ENCODE measurements at regions not wholly inside any gene's neighbourhood (a gene's known extent, or its start where the extent isn't known, plus 50 kb on each side); places are given as distances from the start of the nearest gene placed in this dataset.

DNA sequence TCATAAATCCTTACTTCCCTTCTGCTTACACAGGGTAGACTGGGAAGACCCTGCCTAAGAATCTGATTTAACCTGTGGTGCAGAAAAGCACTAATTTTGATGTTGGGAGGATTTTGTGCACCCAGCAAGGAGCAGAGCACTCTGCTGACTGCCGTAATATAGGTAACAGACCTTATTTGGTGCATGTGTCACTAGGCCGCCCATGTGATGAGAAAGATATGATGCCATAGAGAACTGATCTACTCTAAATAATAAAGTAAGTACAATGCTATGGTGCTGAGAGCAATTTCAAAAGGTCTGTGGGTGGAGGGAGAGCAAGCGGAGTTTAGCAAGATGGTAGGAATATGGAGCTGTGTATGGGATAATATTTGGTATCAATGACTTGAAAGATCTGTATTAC lies 1663.6 kb upstream of the SEL1L start:
- Mint-ChIP-seq H3K9me3 (no peaks in the 10 kb centered on the region), H3K4me1 (no peaks in the 10 kb centered on the region), H3K36me3 (ENCODE audit: low read depth) (no peaks in the 10 kb centered on the region), H3K27ac (ENCODE audit: unreplicated experiment) (no peak overlapping the region), H3K27me3 (ENCODE audit: low read depth) (no peaks in the 10 kb centered on the region), H3K4me3 (no peak overlapping the region)
- no peak for DNase-seq (ENCODE audit: low read depth, low spot score)
- TF ChIP-seq, protein P1, sequence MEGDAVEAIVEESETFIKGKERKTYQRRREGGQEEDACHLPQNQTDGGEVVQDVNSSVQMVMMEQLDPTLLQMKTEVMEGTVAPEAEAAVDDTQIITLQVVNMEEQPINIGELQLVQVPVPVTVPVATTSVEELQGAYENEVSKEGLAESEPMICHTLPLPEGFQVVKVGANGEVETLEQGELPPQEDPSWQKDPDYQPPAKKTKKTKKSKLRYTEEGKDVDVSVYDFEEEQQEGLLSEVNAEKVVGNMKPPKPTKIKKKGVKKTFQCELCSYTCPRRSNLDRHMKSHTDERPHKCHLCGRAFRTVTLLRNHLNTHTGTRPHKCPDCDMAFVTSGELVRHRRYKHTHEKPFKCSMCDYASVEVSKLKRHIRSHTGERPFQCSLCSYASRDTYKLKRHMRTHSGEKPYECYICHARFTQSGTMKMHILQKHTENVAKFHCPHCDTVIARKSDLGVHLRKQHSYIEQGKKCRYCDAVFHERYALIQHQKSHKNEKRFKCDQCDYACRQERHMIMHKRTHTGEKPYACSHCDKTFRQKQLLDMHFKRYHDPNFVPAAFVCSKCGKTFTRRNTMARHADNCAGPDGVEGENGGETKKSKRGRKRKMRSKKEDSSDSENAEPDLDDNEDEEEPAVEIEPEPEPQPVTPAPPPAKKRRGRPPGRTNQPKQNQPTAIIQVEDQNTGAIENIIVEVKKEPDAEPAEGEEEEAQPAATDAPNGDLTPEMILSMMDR (conservative IDR thresholded peaks at IDR 0.05): no peak

DNA sequence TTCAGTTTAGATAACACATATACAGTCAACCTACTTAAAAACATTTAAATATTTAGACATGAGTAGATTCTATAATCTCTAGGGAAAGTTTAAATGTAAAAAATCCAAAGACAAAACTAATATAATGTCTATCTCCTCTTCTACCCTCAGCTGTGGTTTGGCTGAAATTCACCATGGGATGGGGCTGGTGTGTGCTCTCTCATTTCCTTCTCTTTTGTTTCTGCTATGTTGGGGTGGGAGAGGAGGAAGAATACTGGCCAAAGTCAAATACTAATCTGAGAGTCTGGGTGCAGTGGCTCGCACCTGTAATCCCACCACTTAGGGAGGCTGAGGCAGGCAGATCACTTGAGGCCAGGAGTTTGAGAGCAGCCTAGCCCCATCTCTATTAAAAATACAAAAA lies 1673.9 kb upstream of the SEL1L start:
- TF ChIP-seq, protein P1 (conservative IDR thresholded peaks at IDR 0.05): no peak
- H3K27me3 Mint-ChIP-seq (ENCODE audit: low read depth): no peaks in the 10 kb centered on the region
- H3K4me3 Mint-ChIP-seq: no peak overlapping the region
- H3K36me3 Mint-ChIP-seq (ENCODE audit: low read depth): no peaks in the 10 kb centered on the region
- no peak for DNase-seq (ENCODE audit: low read depth, low spot score)
- H3K4me1 Mint-ChIP-seq: no peaks in the 10 kb centered on the region
- no peak overlapping the region for H3K27ac Mint-ChIP-seq (ENCODE audit: unreplicated experiment)
- no peaks in the 10 kb centered on the region for H3K9me3 Mint-ChIP-seq

DNA sequence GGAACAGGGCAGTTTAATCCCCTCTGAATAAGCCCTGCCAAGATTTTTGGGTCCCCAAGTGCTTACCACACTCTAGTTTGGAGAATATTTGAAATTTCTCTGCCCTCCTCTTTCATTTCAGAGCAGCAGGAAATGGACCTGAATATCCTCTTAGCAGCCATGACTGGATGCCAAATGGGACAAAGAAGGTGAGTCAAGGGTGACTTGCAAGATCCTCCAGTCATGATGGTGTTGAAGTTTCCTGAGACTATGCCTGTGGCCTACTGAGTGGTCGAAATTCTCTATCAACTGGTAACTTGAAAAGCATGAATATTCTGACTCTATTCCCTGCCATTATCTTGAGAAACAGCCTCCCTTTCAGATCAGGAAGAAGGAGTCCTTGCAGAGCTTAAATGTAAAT lies 1674.7 kb upstream of the SEL1L start:
- Mint-ChIP-seq H3K27ac (ENCODE audit: unreplicated experiment) (no peak overlapping the region), H3K9me3 (no peaks in the 10 kb centered on the region), H3K4me1 (no peaks in the 10 kb centered on the region), H3K36me3 (ENCODE audit: low read depth) (no peaks in the 10 kb centered on the region), H3K4me3 (no peak overlapping the region), H3K27me3 (ENCODE audit: low read depth) (no peaks in the 10 kb centered on the region)
- no peak for DNase-seq (ENCODE audit: low read depth, low spot score)
- TF ChIP-seq, protein P1 (conservative IDR thresholded peaks at IDR 0.05): no peak

DNA sequence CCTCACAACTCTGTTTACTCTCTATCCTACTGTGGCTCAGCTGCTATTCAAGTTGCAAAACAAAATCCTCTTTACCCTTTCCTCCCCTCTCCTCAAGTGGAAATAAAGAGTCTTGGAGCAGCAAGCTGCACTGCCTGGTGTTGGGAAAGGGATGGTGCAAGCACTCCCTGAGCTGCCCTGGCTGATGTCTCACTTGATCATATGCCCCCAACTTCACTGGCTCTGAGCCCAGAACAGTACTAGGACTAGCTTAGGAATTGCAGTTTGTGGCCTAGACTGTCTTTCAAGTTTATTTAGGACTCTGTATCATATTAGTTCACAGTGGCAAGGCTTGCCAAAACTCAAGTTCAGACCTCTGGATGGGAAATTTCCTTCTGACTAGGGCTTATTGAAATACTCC lies 1683.8 kb upstream of the SEL1L start:
- no peak overlapping the region for H3K4me3 Mint-ChIP-seq
- no peak for DNase-seq (ENCODE audit: low read depth, low spot score)
- H3K4me1 Mint-ChIP-seq: no peaks in the 10 kb centered on the region
- no peak overlapping the region for H3K27ac Mint-ChIP-seq (ENCODE audit: unreplicated experiment)
- H3K9me3 Mint-ChIP-seq: no peaks in the 10 kb centered on the region
- H3K36me3 Mint-ChIP-seq (ENCODE audit: low read depth): no peaks in the 10 kb centered on the region
- H3K27me3 Mint-ChIP-seq (ENCODE audit: low read depth): no peaks in the 10 kb centered on the region
- TF ChIP-seq, protein P1 (conservative IDR thresholded peaks at IDR 0.05): no peak

DNA sequence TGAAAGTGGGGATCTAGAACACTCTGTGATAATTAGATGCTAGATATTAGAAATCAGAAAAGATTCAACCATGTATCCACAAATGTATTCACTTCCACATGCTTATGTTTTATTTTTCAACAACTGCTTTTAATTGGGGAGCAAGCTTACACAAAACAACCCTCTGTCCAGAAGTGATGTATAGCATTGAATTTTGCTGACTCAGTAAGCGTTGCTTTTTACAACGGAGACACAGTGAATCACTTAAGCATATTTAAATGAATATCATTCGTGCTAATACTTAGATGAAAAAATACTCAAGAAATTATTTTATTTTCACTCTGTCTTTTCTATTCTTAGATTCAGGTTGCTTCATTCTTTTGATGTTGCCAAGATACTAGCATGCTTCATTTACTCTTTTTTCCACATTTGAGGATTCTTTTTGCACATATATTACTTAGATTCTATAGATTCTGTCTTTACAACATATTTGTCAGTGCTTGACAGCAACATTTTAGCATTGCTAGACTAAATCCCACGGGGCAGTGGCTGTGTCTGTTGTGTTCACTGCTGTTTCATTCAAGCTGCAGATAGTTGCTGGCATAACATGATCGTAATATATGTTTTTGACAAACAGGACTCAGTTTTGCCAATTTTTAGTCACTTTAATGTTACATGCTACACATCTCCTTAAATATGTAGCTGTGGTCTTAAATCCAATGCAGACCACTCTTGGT lies 1714.4 kb upstream of the SEL1L start:
- H3K4me1 Mint-ChIP-seq: peaks cover 14% of the 10 kb centered on the region
- no peak overlapping the region for H3K4me3 Mint-ChIP-seq
- no peaks in the 10 kb centered on the region for H3K27me3 Mint-ChIP-seq (ENCODE audit: low read depth)
- no peak overlapping the region for H3K27ac Mint-ChIP-seq (ENCODE audit: unreplicated experiment)
- no peaks in the 10 kb centered on the region for H3K36me3 Mint-ChIP-seq (ENCODE audit: low read depth)
- TF ChIP-seq, protein P1 (conservative IDR thresholded peaks at IDR 0.05): no peak
- peaks cover 8% of the 10 kb centered on the region for H3K9me3 Mint-ChIP-seq
- no peak for DNase-seq (ENCODE audit: low read depth, low spot score)
